Activated CD4-positive, alpha-beta T cell treated with anti-CD3 and anti-CD28 coated beads, Interleukin-2, Interleukin-4, amounts not matched to agents 100 ng/mL and 50 ng/mL, durations not matched to agents 16 hours and 8 hours (primary cell): ENCODE measurements at regions not wholly inside any gene's neighbourhood (a gene's known extent, or its start where the extent isn't known, plus 50 kb on each side); places are given as distances from the start of the nearest gene placed in this dataset.
"Not testable (repeated sequence)": the region's sequence is repeated elsewhere in the genome, so short reads cannot be mapped to it uniquely, and the experiment has no call there.

Source experiments
- DNase-seq: peaks from one replicate; pipeline ENCODE4 v3.0.0-alpha.2; 2020; ENCODE audit warnings: low spot score

- no peak for DNase-seq
Measured at GRCh38 chr2:239832490-239833268, 192.5 kb downstream of the NDUFA10 start.

GRCh38 chr2:239831861-239832489 lies 193.2 kb downstream of the NDUFA10 start:
- DNase-seq, result no peak

GRCh38 chr2:239831001-239831731 lies 194.0 kb downstream of the NDUFA10 start:
- DNase-seq, result no peak

GRCh38 chr2:239830121-239831000 lies 194.8 kb downstream of the NDUFA10 start:
- no peak for DNase-seq

GRCh38 chr2:239829326-239829725 lies 195.8 kb downstream of the NDUFA10 start:
- DNase-seq, result no peak

- DNase-seq, result not testable (repeated sequence)
Measured at GRCh38 chr2:239828973-239829275, 196.2 kb downstream of the NDUFA10 start.

GRCh38 chr2:239828192-239828972 lies 196.8 kb downstream of the NDUFA10 start:
- no peak for DNase-seq

- DNase-seq, result no peak
Measured at GRCh38 chr2:239827523-239827890, 197.6 kb downstream of the NDUFA10 start.

GRCh38 chr2:239826786-239827522 lies 198.2 kb downstream of the NDUFA10 start:
- no peak for DNase-seq

GRCh38 chr2:239826376-239826775 lies 198.8 kb downstream of the NDUFA10 start:
- no peak for DNase-seq

GRCh38 chr2:239825705-239825979 lies 199.5 kb downstream of the NDUFA10 start:
- no peak for DNase-seq

- no peak for DNase-seq
Measured at GRCh38 chr2:239824866-239825704, 200.1 kb downstream of the NDUFA10 start.

- DNase-seq, result no peak
Measured at GRCh38 chr2:239824046-239824694, 201.0 kb downstream of the NDUFA10 start.

- DNase-seq, result peak; percentile 32
Measured at GRCh38 chr2:239822146-239822831, 202.9 kb downstream of the NDUFA10 start.

GRCh38 chr2:239821694-239822075 lies 203.5 kb downstream of the NDUFA10 start:
- DNase-seq, result no peak

- DNase-seq, result no peak
Measured at GRCh38 chr2:239820836-239821693, 204.1 kb downstream of the NDUFA10 start.

GRCh38 chr2:239819974-239820555 lies 205.1 kb downstream of the NDUFA10 start:
- no peak for DNase-seq
